Neuronal stem cell (in vitro differentiated cells): ENCODE measurements at regions not wholly inside any gene's neighbourhood (a gene's known extent, or its start where the extent isn't known, plus 50 kb on each side); places are given as distances from the start of the nearest gene placed in this dataset.

ENCODE experiments used
- DNase-seq: peaks from one replicate; pipeline ENCODE4 v3.0.0-alpha.2; 2013; ENCODE audit warnings: low spot score
- H2AFZ ChIP-seq: one replicate; pipeline ENCODE4 v1.6.1; 2013; ENCODE audit warnings: mild to moderate bottlenecking, low read length, inconsistent platforms
- H2AK5ac ChIP-seq: 2 replicates; pipeline ENCODE4 v1.6.1; 2013; ENCODE audit warnings: low read depth, mild to moderate bottlenecking, inconsistent platforms, low read length, moderate library complexity, mixed read lengths
- H2BK120ac ChIP-seq: 2 replicates; pipeline ENCODE4 v1.6.1; 2013; ENCODE audit warnings: low read depth, mild to moderate bottlenecking, inconsistent platforms, low read length, moderate library complexity, mixed read lengths
- H2BK12ac ChIP-seq: one replicate; pipeline ENCODE4 v1.6.1; 2013; ENCODE audit warnings: low read length, inconsistent platforms
- H2BK15ac ChIP-seq: 2 replicates; pipeline ENCODE4 v1.6.1; 2013; ENCODE audit warnings: mild to moderate bottlenecking, low read length, inconsistent platforms, mixed read lengths
- H2BK5ac ChIP-seq: one replicate; pipeline ENCODE4 v1.6.1; 2013; ENCODE audit warnings: inconsistent platforms, mild to moderate bottlenecking, low read length, moderate library complexity
- H3K14ac ChIP-seq: one replicate; pipeline ENCODE4 v1.6.1; 2013; ENCODE audit warnings: low read length, inconsistent platforms
- H3K18ac ChIP-seq: 2 replicates; pipeline ENCODE4 v1.6.1; 2013; ENCODE audit warnings: low read length, inconsistent platforms
- H3K23ac ChIP-seq: 2 replicates; pipeline ENCODE4 v1.6.1; 2013; ENCODE audit warnings: low read depth, mild to moderate bottlenecking, mixed read lengths, low read length, inconsistent platforms; ENCODE audit not compliant: poor library complexity
- H3K27ac ChIP-seq: replicated peaks from 3 replicates; pipeline ENCODE4 v1.5.1; 2013; ENCODE audit warnings: low read length, inconsistent platforms
- H3K27me3 ChIP-seq, 3 experiments: 2 replicates each; pipeline ENCODE4 v1.6.1; 2013; ENCODE audit warnings: low read length in 3 of 3, mild to moderate bottlenecking in 2 of 3, inconsistent platforms in 1 of 3, low read depth in 1 of 3, mixed read lengths in 1 of 3, moderate library complexity in 1 of 3; ENCODE audit not compliant: control insufficient read depth in 3 of 3, insufficient read depth in 3 of 3
- H3K36me3 ChIP-seq, 2 donors: replicated peaks in 1 of 2; 2 replicates each; pipeline ENCODE4 v1.6.1; 2013; ENCODE audit warnings: low read length in 2 of 2; ENCODE audit not compliant: control insufficient read depth in 2 of 2, insufficient read depth in 2 of 2
- H3K4ac ChIP-seq: 2 replicates; pipeline ENCODE4 v1.6.1; 2013; ENCODE audit warnings: inconsistent platforms, mild to moderate bottlenecking, low read length, moderate library complexity
- H3K4me1 ChIP-seq, 2 donors: 1 replicate in 1 of 2; 2 replicates in 1 of 2; pipeline ENCODE4 v1.6.1; 2013; ENCODE audit warnings: low read length in 2 of 2, low read depth in 1 of 2; ENCODE audit not compliant: control insufficient read depth in 2 of 2, insufficient read depth in 1 of 2
- H3K4me2 ChIP-seq: one replicate; pipeline ENCODE4 v1.6.1; 2013; ENCODE audit warnings: mild to moderate bottlenecking, low read length, inconsistent platforms; ENCODE audit not compliant: insufficient read depth, poor library complexity, severe bottlenecking
- H3K4me3 ChIP-seq, 2 donors: 2 replicates each; pipeline ENCODE4 v1.5.1; 2013; ENCODE audit warnings: low read length in 2 of 2, mild to moderate bottlenecking in 2 of 2, inconsistent platforms in 1 of 2, moderate library complexity in 1 of 2
- H3K79me1 ChIP-seq: one replicate; pipeline ENCODE4 v1.6.1; 2013; ENCODE audit warnings: low read depth, mild to moderate bottlenecking, inconsistent platforms, low read length, moderate library complexity
- H3K9ac ChIP-seq: one replicate; pipeline ENCODE4 v1.6.1; 2013; ENCODE audit warnings: mild to moderate bottlenecking, low read depth, low read length, inconsistent platforms; ENCODE audit not compliant: poor library complexity
- H3K9me3 ChIP-seq, 2 donors: replicated peaks in 1 of 2; 2 replicates each; pipeline versions ENCODE3 to v1.6.1; 2013; ENCODE audit warnings: low read length in 2 of 2, mild to moderate bottlenecking in 2 of 2, inconsistent platforms in 1 of 2, low read depth in 1 of 2, mixed read lengths in 1 of 2, moderate library complexity in 1 of 2; ENCODE audit not compliant: control insufficient read depth in 2 of 2, insufficient read depth in 1 of 2
- H4K8ac ChIP-seq: one replicate; pipeline ENCODE4 v1.6.1; 2013; ENCODE audit warnings: low read depth, mild to moderate bottlenecking, inconsistent platforms, low read length, moderate library complexity
- H4K91ac ChIP-seq: one replicate; pipeline ENCODE4 v1.6.1; 2013; ENCODE audit warnings: low read length, low read depth, mild to moderate bottlenecking, inconsistent platforms; ENCODE audit not compliant: poor library complexity
- WGBS, 2 donors: extraction: QIAGEN DNeasy Blood & Tissue Kit; methylation state at CpG; one replicate each; pipeline ENCODE4 v1.1.7; 2013; ENCODE audit warnings: missing lambda C conversion rate in 2 of 2, mixed read lengths in 1 of 2; ENCODE audit not compliant: insufficient read length in 2 of 2, insufficient replicate concordance in 1 of 2; ENCODE audit errors: extremely low coverage in 2 of 2; 5-methylcytosine and 5-hydroxymethylcytosine counted together

DNA sequence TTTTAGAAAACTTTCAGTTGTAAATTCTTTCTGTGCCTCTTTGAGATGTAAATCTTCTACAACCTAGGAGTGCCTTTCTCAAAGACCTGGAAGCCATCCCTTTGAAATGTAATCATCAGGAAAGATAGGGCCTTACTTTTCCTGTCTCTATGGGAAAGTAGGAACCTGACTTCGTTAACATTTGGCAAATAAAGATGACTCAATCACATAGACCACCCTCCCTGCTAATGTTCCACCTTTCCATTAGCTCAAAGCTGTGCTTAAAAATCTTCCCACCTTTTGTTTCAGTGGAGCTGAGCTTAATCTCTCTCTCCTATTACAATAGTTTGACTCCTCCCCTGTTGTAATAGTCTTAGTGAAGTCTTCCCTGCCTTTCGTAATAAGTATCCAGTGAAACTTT is 247.7 kb downstream of the OLFM4 start:
- H3K4me3 ChIP-seq: no peak overlapping the region
- H3K4me2 ChIP-seq: no peak overlapping the region
- no peak overlapping the region for H3K9ac ChIP-seq
- H4K91ac ChIP-seq: no peak overlapping the region
- H3K9me3 ChIP-seq: no peaks in the 10 kb centered on the region
- H2BK12ac ChIP-seq: no peak overlapping the region
- H3K79me1 ChIP-seq: no peaks in the 10 kb centered on the region
- H3K14ac ChIP-seq: no peak overlapping the region
- no peak overlapping the region for H2BK5ac ChIP-seq
- H2BK120ac ChIP-seq: no peak overlapping the region
- no peaks in the 10 kb centered on the region for H3K27me3 ChIP-seq
- H3K23ac ChIP-seq: no peak overlapping the region
- H3K27ac ChIP-seq: no peak overlapping the region
- H2AFZ ChIP-seq: peak overlapping the region; percentile 5
- DNase-seq: peak; percentile 8
- no peak overlapping the region for H3K4ac ChIP-seq
- H4K8ac ChIP-seq: no peak overlapping the region
- H3K18ac ChIP-seq: no peak overlapping the region
- peaks cover 3 to 4% of the 10 kb centered on the region in 2 donors for H3K4me1 ChIP-seq
- no peak overlapping the region for H2BK15ac ChIP-seq
- WGBS, 2 donors: no CpG with 5 or more reads among the region's 2 CpGs
- no peak overlapping the region for H2AK5ac ChIP-seq
- H3K36me3 ChIP-seq: no peaks in the 10 kb centered on the region

DNA sequence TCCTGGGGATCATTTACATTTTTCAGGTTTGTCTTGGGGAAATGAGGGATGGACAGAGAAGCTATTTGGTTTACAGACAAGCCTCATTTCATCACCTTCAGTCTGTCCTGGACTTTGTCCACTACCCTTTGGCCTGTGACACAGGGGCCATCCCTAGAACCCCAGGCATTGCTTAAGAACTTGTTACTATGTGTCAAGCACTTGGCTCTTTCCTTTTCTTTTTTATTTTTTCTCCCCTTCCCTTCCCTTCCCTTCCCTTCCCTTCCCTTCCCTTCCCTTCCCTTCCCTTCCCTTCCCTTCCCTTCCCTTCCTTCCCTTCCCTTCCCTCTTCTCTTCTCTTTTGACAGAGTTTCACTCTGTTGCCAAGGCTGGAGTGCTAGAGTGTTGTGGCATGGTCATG is 253.1 kb downstream of the OLFM4 start:
- Histone ChIP-seq H2BK5ac (no peak overlapping the region), H3K4me1 (no peaks in the 10 kb centered on the region), H3K27me3 (no peaks in the 10 kb centered on the region), H3K4ac (no peak overlapping the region), H4K91ac (no peak overlapping the region), H3K18ac (no peak overlapping the region), H3K4me3 (no peak overlapping the region), H3K9me3 (no peaks in the 10 kb centered on the region), H3K36me3 (no peaks in the 10 kb centered on the region), H3K79me1 (no peaks in the 10 kb centered on the region), H2AK5ac (no peak overlapping the region), H3K9ac (no peak overlapping the region), H3K27ac (no peak overlapping the region), H3K14ac (no peak overlapping the region), H2AFZ (no peak overlapping the region), H2BK12ac (no peak overlapping the region), H2BK15ac (no peak overlapping the region), H4K8ac (no peak overlapping the region), H3K23ac (no peak overlapping the region), H2BK120ac (no peak overlapping the region), H3K4me2 (no peak overlapping the region)
- no peak for DNase-seq

DNA sequence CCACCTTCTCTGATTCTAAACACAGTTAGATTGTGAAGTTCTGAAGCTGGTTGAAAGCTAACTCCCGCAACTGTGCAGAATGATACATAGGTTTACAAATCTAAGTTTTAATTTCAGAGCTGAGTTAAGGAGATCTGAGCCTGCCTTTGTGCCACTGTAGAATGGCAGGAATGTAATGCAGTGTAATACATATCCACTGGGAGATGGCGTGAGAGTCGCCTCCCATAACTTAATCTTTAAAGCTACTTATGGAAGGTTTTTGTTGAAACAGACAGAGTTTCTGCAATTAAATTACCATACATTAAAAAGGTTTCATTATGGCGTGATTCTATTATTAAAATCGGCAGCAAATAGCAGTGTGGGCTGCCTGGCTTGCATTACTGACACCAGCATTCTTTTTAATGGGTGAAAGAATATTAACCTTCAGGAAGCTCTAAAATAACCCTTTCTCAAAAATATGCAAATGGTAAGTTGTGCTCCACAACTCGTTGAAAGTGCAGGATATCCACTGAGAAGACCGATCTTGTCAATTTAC is 257.4 kb downstream of the OLFM4 start:
- Histone ChIP-seq H4K91ac (no peak overlapping the region), H2BK120ac (no peak overlapping the region), H2BK5ac (no peak overlapping the region), H3K4me2 (no peak overlapping the region), H4K8ac (no peak overlapping the region), H3K79me1 (no peaks in the 10 kb centered on the region), H2AK5ac (no peak overlapping the region), H2AFZ (no peak overlapping the region), H3K9me3 (no peaks in the 10 kb centered on the region), H3K4me1 (peaks cover 0 to 2% of the 10 kb centered on the region in 2 donors), H2BK12ac (no peak overlapping the region), H3K27me3 (no peaks in the 10 kb centered on the region), H2BK15ac (no peak overlapping the region), H3K4me3 (no peak overlapping the region), H3K4ac (no peak overlapping the region), H3K14ac (no peak overlapping the region), H3K18ac (no peak overlapping the region), H3K9ac (no peak overlapping the region), H3K36me3 (no peaks in the 10 kb centered on the region), H3K27ac (no peak overlapping the region), H3K23ac (no peak overlapping the region)
- no peak for DNase-seq
- WGBS, 2 donors: no CpG with 5 or more reads among the region's 7 CpGs

DNA sequence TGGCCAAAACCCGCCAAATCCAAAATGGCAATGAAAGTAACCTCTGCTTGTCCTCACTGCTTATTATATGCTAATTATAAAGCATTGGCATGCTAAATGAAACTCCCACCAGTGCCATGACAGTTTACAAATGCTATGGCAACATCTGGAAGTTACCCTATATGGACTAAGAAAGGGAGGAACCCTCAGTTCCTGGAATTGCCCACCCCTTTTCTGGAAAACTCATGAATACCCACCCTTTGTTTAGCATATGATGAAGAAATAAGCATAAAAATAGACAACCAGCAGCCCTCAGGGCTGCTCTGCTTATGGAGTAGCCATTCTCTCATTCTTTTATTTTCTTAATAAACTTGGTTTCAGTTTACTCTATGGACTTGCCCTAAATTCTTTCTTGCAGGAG is 269.8 kb downstream of the OLFM4 start:
- Histone ChIP-seq H3K4me2 (no peak overlapping the region), H2BK15ac (no peak overlapping the region), H2BK5ac (no peak overlapping the region), H3K18ac (no peak overlapping the region), H2AK5ac (no peak overlapping the region), H4K8ac (no peak overlapping the region), H3K4me3 (no peak overlapping the region), H3K14ac (no peak overlapping the region), H3K4ac (no peak overlapping the region), H3K4me1 (no peaks in the 10 kb centered on the region), H3K27me3 (no peaks in the 10 kb centered on the region), H2AFZ (no peak overlapping the region), H3K79me1 (no peaks in the 10 kb centered on the region), H3K9me3 (no peaks in the 10 kb centered on the region), H2BK12ac (no peak overlapping the region), H3K23ac (no peak overlapping the region), H4K91ac (no peak overlapping the region), H3K27ac (no peak overlapping the region), H3K9ac (no peak overlapping the region), H2BK120ac (no peak overlapping the region), H3K36me3 (no peaks in the 10 kb centered on the region)
- WGBS, 2 donors: no CpG with 5 or more reads among the region's 1 CpG
- DNase-seq: no peak
